ENCODE measurements at regions not wholly inside any gene's neighbourhood (a gene's known extent, or its start where the extent isn't known, plus 50 kb on each side); places are given as distances from the start of the nearest gene placed in this dataset.

- TF ChIP-seq TAF1 (IDR thresholded peaks at IDR 0.05; ENCODE audit: low read depth, low read length), result no peak
- TF ChIP-seq POLR2A (IDR thresholded peaks at IDR 0.05; ENCODE audit: low read depth, low read length), result no peak
- TF ChIP-seq POLR2AphosphoS5 (IDR thresholded peaks at IDR 0.05; ENCODE audit: low read depth, low read length), result no peak
- TF ChIP-seq POU2F2 (IDR thresholded peaks at IDR 0.05; ENCODE audit: low read depth, low read length), result no peak
- no peak for TF ChIP-seq SPI1 (IDR thresholded peaks at IDR 0.05; ENCODE audit: low read depth, low read length)
- TF ChIP-seq PAX5 (IDR thresholded peaks at IDR 0.05; ENCODE audit: insufficient read depth, low read length, severe bottlenecking), result no peak
Measured at GRCh38 chr7:52107355-52107754, 790.7 kb upstream of the COBL start.
